ENCODE measurements at regions not wholly inside any gene's neighbourhood (a gene's known extent, or its start where the extent isn't known, plus 50 kb on each side); places are given as distances from the start of the nearest gene placed in this dataset.

- H3K9me2 ChIP-seq (replicated peaks; ENCODE audit: low read depth, low read length) = no peaks in the 10 kb centered on the region
- H2AFZ ChIP-seq (ENCODE audit: low read length) = no peak overlapping the region
- no peak overlapping the region for H3K4me2 ChIP-seq (ENCODE audit: low read depth, low read length, poor library complexity, severe bottlenecking)
- no peaks in the 10 kb centered on the region for H4K20me1 ChIP-seq (ENCODE audit: insufficient read depth, low read length, poor library complexity, severe bottlenecking)
- H3K36me3 ChIP-seq (ENCODE audit: insufficient read depth, low read length) = no peaks in the 10 kb centered on the region
- H3K79me2 ChIP-seq (ENCODE audit: insufficient read depth, low read length) = no peaks in the 10 kb centered on the region
- H3K9me3 ChIP-seq (ENCODE audit: insufficient read depth, low read depth, low read length) = no peaks in the 10 kb centered on the region; the same call in 1 of the 2 replicates
- no peaks in the 10 kb centered on the region for H3F3A ChIP-seq (ENCODE audit: low read depth)
- no peak overlapping the region for H3K9ac ChIP-seq (ENCODE audit: low read depth, low read length, poor library complexity, severe bottlenecking)
- no peak for TF ChIP-seq CTCF (conservative IDR thresholded peaks at IDR 0.05; ENCODE audit: low read length)
- no peak for TF ChIP-seq EZH2phosphoT487 (IDR thresholded peaks at IDR 0.05; ENCODE audit: borderline replicate concordance)
- no peaks in the 10 kb centered on the region for H3K27me3 ChIP-seq (ENCODE audit: insufficient read depth, low read length, poor library complexity, severe bottlenecking)
- no peak overlapping the region for H3K4me3 ChIP-seq (ENCODE audit: low read length, poor library complexity, severe bottlenecking)
- H3K4me1 ChIP-seq (ENCODE audit: insufficient read depth, low read length, poor library complexity, severe bottlenecking) = no peaks in the 10 kb centered on the region
These were observed 1249.3 kb downstream of the BRD1 start for GRCh38 chr22:48578138-48579042.

GRCh38 chr22:48577691-48578090 is 1250.0 kb downstream of the BRD1 start:
- Histone ChIP-seq H3K9ac (ENCODE audit: low read depth, low read length, poor library complexity, severe bottlenecking) (no peak overlapping the region), H3K9me3 (ENCODE audit: insufficient read depth, low read depth, low read length) (no peaks in the 10 kb centered on the region; the same call in 1 of the 2 replicates), H4K20me1 (ENCODE audit: insufficient read depth, low read length, poor library complexity, severe bottlenecking) (no peaks in the 10 kb centered on the region), H3K36me3 (ENCODE audit: insufficient read depth, low read length) (no peaks in the 10 kb centered on the region), H3K9me2 (replicated peaks; ENCODE audit: low read depth, low read length) (no peaks in the 10 kb centered on the region), H3K4me1 (ENCODE audit: insufficient read depth, low read length, poor library complexity, severe bottlenecking) (no peaks in the 10 kb centered on the region), H3K4me3 (ENCODE audit: low read length, poor library complexity, severe bottlenecking) (no peak overlapping the region), H3K4me2 (ENCODE audit: low read depth, low read length, poor library complexity, severe bottlenecking) (no peak overlapping the region), H3F3A (ENCODE audit: low read depth) (no peaks in the 10 kb centered on the region), H3K79me2 (ENCODE audit: insufficient read depth, low read length) (no peaks in the 10 kb centered on the region), H2AFZ (ENCODE audit: low read length) (no peak overlapping the region), H3K27me3 (ENCODE audit: insufficient read depth, low read length, poor library complexity, severe bottlenecking) (no peaks in the 10 kb centered on the region)
- TF ChIP-seq EZH2phosphoT487 (IDR thresholded peaks at IDR 0.05; ENCODE audit: borderline replicate concordance) = no peak
- no peak for TF ChIP-seq CTCF (conservative IDR thresholded peaks at IDR 0.05; ENCODE audit: low read length)

GRCh38 chr22:48577014-48577690 is 1250.5 kb downstream of the BRD1 start:
- no peaks in the 10 kb centered on the region for H3K79me2 ChIP-seq (ENCODE audit: insufficient read depth, low read length)
- no peaks in the 10 kb centered on the region for H3K36me3 ChIP-seq (ENCODE audit: insufficient read depth, low read length)
- H3K9me2 ChIP-seq (replicated peaks; ENCODE audit: low read depth, low read length) = no peaks in the 10 kb centered on the region
- H3F3A ChIP-seq (ENCODE audit: low read depth) = no peaks in the 10 kb centered on the region
- H4K20me1 ChIP-seq (ENCODE audit: insufficient read depth, low read length, poor library complexity, severe bottlenecking) = no peaks in the 10 kb centered on the region
- H2AFZ ChIP-seq (ENCODE audit: low read length) = no peak overlapping the region
- H3K4me2 ChIP-seq (ENCODE audit: low read depth, low read length, poor library complexity, severe bottlenecking) = no peak overlapping the region
- H3K4me1 ChIP-seq (ENCODE audit: insufficient read depth, low read length, poor library complexity, severe bottlenecking) = no peaks in the 10 kb centered on the region
- H3K4me3 ChIP-seq (ENCODE audit: low read length, poor library complexity, severe bottlenecking) = no peak overlapping the region
- H3K9me3 ChIP-seq (ENCODE audit: insufficient read depth, low read depth, low read length) = no peaks in the 10 kb centered on the region; the same call in 1 of the 2 replicates
- TF ChIP-seq EZH2phosphoT487 (IDR thresholded peaks at IDR 0.05; ENCODE audit: borderline replicate concordance) (no peak), CTCF (conservative IDR thresholded peaks at IDR 0.05; ENCODE audit: low read length) (no peak)
- no peaks in the 10 kb centered on the region for H3K27me3 ChIP-seq (ENCODE audit: insufficient read depth, low read length, poor library complexity, severe bottlenecking)
- H3K9ac ChIP-seq (ENCODE audit: low read depth, low read length, poor library complexity, severe bottlenecking) = no peak overlapping the region
